Testis (tissue), 2 donors: ENCODE measurements at regions not wholly inside any gene's neighbourhood (a gene's known extent, or its start where the extent isn't known, plus 50 kb on each side); places are given as distances from the start of the nearest gene placed in this dataset.

ENCODE experiments used
- POLR2A ChIP-seq: fragments of 450-650 bp; IDR thresholded peaks from one replicate; pipeline ENCODE4 v1.6.1; 2017; ENCODE audit warnings: antibody characterized with exemption, mild to moderate bottlenecking, moderate library complexity
- TF ChIP-seq, protein P1 (sequence below), 3 experiments: fragments of 450-650 bp in 2 of 3; fragments of 200-600 bp in 1 of 3; sonication (generic) in 1 of 3; IDR thresholded peaks; one replicate each; pipeline ENCODE4 v1.5.1; 2016 to 2019; ENCODE audit warnings: antibody characterized with exemption in 3 of 3, mild to moderate bottlenecking in 2 of 3, moderate library complexity in 1 of 3

DNA sequence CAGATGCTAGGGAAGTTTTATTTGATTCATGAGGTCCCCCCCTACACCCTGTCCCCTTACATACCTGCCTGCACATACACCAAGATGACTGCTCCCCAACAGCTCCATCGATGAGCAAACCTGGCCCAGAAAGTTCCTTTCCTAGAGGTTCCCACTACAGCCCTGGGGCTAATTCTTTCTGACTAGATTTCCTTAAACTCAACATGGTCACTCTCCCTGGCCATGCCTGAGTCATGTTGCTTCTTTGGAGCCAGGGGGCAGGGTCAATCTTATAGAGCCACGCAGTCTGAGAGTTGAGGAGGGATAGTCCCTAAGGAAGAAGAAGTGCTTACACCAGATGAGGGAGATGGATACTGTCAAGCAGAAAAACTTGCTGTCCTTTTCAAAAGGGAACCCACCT is 67.7 kb upstream of the GLI2 start:
- TF ChIP-seq, protein P1, sequence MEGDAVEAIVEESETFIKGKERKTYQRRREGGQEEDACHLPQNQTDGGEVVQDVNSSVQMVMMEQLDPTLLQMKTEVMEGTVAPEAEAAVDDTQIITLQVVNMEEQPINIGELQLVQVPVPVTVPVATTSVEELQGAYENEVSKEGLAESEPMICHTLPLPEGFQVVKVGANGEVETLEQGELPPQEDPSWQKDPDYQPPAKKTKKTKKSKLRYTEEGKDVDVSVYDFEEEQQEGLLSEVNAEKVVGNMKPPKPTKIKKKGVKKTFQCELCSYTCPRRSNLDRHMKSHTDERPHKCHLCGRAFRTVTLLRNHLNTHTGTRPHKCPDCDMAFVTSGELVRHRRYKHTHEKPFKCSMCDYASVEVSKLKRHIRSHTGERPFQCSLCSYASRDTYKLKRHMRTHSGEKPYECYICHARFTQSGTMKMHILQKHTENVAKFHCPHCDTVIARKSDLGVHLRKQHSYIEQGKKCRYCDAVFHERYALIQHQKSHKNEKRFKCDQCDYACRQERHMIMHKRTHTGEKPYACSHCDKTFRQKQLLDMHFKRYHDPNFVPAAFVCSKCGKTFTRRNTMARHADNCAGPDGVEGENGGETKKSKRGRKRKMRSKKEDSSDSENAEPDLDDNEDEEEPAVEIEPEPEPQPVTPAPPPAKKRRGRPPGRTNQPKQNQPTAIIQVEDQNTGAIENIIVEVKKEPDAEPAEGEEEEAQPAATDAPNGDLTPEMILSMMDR (IDR thresholded peaks at IDR 0.05) = no peak
- no peak for TF ChIP-seq POLR2A
